COLO668 (cell line): ENCODE measurements at regions not wholly inside any gene's neighbourhood (a gene's known extent, or its start where the extent isn't known, plus 50 kb on each side); places are given as distances from the start of the nearest gene placed in this dataset.

Experiments
- DNase-seq: peaks from one replicate; lab custom pipeline; 2025; ENCODE audit not compliant: unreplicated experiment; lab: John Stamatoyannopoulos, UW

- no peak for DNase-seq
Observed at GRCh38 chr9:82570226-82570625, 492.7 kb downstream of the RASEF start.

- DNase-seq = no peak
Observed at GRCh38 chr9:82571540-82571939, 491.4 kb downstream of the RASEF start.

GRCh38 chr9:82572146-82572545 is 490.8 kb downstream of the RASEF start:
- DNase-seq = no peak

- no peak for DNase-seq
Observed at GRCh38 chr9:82574911-82575310, 488.0 kb downstream of the RASEF start.

GRCh38 chr9:82580921-82581320 is 482.0 kb downstream of the RASEF start:
- no peak for DNase-seq

- DNase-seq = no peak
Observed at GRCh38 chr9:82581516-82581915, 481.4 kb downstream of the RASEF start.

GRCh38 chr9:82581935-82582334 is 481.0 kb downstream of the RASEF start:
- DNase-seq = no peak

- peak; percentile 30 for DNase-seq
Observed at GRCh38 chr9:82582693-82583092, 480.2 kb downstream of the RASEF start.

GRCh38 chr9:82583524-82583923 is 479.4 kb downstream of the RASEF start:
- no peak for DNase-seq

GRCh38 chr9:82584349-82584863 is 478.5 kb downstream of the RASEF start:
- no peak for DNase-seq

- DNase-seq = no peak
Observed at GRCh38 chr9:82586918-82587356, 476.0 kb downstream of the RASEF start.

GRCh38 chr9:82588301-82589180 is 474.4 kb downstream of the RASEF start:
- no peak for DNase-seq

GRCh38 chr9:82590845-82591244 is 472.1 kb downstream of the RASEF start:
- no peak for DNase-seq

- no peak for DNase-seq
Observed at GRCh38 chr9:82593501-82593900, 469.4 kb downstream of the RASEF start.

- peak; percentile 31 for DNase-seq
Observed at GRCh38 chr9:82597241-82598203, 465.4 kb downstream of the RASEF start.

- DNase-seq = no peak
Observed at GRCh38 chr9:82598241-82599039, 464.5 kb downstream of the RASEF start.

- DNase-seq = no peak
Observed at GRCh38 chr9:82599336-82599949, 463.5 kb downstream of the RASEF start.

- peak; percentile 56 for DNase-seq
Observed at GRCh38 chr9:82600536-82601292, 462.2 kb downstream of the RASEF start.

GRCh38 chr9:82601293-82601771 is 461.6 kb downstream of the RASEF start:
- DNase-seq = no peak
